ENCODE measurements at regions not wholly inside any gene's neighbourhood (a gene's known extent, or its start where the extent isn't known, plus 50 kb on each side); places are given as distances from the start of the nearest gene placed in this dataset.

DNA sequence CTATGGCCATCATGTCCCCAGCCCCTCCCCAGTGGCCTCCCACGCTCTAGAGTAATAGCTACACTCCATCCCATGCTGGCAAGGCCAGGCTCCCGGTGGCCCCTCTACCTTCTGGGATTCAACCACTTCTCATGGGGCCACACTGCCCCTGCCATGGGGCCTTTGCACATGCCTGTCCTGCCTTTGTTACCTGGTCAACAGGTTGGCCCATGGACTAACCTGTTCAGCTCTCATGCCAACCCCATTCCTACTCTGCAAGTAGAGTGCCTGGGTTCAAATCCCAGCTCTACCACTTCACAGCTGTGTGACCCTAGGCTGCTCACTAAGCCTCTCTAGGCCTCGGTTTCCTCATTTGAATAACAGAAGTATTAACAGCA is 98.5 kb downstream of the RFLNA start:
- TF ChIP-seq TBL1XR1 (IDR thresholded peaks at IDR 0.05; ENCODE audit: low read depth, low read length): no peak
- TF ChIP-seq, protein P1, sequence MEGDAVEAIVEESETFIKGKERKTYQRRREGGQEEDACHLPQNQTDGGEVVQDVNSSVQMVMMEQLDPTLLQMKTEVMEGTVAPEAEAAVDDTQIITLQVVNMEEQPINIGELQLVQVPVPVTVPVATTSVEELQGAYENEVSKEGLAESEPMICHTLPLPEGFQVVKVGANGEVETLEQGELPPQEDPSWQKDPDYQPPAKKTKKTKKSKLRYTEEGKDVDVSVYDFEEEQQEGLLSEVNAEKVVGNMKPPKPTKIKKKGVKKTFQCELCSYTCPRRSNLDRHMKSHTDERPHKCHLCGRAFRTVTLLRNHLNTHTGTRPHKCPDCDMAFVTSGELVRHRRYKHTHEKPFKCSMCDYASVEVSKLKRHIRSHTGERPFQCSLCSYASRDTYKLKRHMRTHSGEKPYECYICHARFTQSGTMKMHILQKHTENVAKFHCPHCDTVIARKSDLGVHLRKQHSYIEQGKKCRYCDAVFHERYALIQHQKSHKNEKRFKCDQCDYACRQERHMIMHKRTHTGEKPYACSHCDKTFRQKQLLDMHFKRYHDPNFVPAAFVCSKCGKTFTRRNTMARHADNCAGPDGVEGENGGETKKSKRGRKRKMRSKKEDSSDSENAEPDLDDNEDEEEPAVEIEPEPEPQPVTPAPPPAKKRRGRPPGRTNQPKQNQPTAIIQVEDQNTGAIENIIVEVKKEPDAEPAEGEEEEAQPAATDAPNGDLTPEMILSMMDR (IDR thresholded peaks at IDR 0.05 in 2 of 3, conservative IDR thresholded peaks at IDR 0.05 in 1 of 3; ENCODE audit: control insufficient read depth in 2 of 3, extremely low read depth in 1 of 3, insufficient read depth in 1 of 3, low read depth in 3 of 3, low read length in 3 of 3): no peak
- TF ChIP-seq, protein P2, sequence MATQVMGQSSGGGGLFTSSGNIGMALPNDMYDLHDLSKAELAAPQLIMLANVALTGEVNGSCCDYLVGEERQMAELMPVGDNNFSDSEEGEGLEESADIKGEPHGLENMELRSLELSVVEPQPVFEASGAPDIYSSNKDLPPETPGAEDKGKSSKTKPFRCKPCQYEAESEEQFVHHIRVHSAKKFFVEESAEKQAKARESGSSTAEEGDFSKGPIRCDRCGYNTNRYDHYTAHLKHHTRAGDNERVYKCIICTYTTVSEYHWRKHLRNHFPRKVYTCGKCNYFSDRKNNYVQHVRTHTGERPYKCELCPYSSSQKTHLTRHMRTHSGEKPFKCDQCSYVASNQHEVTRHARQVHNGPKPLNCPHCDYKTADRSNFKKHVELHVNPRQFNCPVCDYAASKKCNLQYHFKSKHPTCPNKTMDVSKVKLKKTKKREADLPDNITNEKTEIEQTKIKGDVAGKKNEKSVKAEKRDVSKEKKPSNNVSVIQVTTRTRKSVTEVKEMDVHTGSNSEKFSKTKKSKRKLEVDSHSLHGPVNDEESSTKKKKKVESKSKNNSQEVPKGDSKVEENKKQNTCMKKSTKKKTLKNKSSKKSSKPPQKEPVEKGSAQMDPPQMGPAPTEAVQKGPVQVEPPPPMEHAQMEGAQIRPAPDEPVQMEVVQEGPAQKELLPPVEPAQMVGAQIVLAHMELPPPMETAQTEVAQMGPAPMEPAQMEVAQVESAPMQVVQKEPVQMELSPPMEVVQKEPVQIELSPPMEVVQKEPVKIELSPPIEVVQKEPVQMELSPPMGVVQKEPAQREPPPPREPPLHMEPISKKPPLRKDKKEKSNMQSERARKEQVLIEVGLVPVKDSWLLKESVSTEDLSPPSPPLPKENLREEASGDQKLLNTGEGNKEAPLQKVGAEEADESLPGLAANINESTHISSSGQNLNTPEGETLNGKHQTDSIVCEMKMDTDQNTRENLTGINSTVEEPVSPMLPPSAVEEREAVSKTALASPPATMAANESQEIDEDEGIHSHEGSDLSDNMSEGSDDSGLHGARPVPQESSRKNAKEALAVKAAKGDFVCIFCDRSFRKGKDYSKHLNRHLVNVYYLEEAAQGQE (IDR thresholded peaks at IDR 0.05; ENCODE audit: low read depth, low read length): no peak
- no peak for TF ChIP-seq PML (IDR thresholded peaks at IDR 0.05; ENCODE audit: low read length)
- TF ChIP-seq, protein P3, sequence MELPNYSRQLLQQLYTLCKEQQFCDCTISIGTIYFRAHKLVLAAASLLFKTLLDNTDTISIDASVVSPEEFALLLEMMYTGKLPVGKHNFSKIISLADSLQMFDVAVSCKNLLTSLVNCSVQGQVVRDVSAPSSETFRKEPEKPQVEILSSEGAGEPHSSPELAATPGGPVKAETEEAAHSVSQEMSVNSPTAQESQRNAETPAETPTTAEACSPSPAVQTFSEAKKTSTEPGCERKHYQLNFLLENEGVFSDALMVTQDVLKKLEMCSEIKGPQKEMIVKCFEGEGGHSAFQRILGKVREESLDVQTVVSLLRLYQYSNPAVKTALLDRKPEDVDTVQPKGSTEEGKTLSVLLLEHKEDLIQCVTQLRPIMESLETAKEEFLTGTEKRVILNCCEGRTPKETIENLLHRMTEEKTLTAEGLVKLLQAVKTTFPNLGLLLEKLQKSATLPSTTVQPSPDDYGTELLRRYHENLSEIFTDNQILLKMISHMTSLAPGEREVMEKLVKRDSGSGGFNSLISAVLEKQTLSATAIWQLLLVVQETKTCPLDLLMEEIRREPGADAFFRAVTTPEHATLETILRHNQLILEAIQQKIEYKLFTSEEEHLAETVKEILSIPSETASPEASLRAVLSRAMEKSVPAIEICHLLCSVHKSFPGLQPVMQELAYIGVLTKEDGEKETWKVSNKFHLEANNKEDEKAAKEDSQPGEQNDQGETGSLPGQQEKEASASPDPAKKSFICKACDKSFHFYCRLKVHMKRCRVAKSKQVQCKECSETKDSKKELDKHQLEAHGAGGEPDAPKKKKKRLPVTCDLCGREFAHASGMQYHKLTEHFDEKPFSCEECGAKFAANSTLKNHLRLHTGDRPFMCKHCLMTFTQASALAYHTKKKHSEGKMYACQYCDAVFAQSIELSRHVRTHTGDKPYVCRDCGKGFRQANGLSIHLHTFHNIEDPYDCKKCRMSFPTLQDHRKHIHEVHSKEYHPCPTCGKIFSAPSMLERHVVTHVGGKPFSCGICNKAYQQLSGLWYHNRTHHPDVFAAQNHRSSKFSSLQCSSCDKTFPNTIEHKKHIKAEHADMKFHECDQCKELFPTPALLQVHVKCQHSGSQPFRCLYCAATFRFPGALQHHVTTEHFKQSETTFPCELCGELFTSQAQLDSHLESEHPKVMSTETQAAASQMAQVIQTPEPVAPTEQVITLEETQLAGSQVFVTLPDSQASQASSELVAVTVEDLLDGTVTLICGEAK (IDR thresholded peaks at IDR 0.05; ENCODE audit: borderline replicate concordance): no peak
- TF ChIP-seq, protein P4, sequence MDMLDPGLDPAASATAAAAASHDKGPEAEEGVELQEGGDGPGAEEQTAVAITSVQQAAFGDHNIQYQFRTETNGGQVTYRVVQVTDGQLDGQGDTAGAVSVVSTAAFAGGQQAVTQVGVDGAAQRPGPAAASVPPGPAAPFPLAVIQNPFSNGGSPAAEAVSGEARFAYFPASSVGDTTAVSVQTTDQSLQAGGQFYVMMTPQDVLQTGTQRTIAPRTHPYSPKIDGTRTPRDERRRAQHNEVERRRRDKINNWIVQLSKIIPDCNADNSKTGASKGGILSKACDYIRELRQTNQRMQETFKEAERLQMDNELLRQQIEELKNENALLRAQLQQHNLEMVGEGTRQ (IDR thresholded peaks at IDR 0.05; ENCODE audit: borderline replicate concordance, low read depth, low read length): no peak
- no peak for TF ChIP-seq EGR1 (IDR thresholded peaks at IDR 0.05; ENCODE audit: borderline replicate concordance in 1 of 2, low read depth in 2 of 2, low read length in 2 of 2)
- TF ChIP-seq SPI1 (IDR thresholded peaks at IDR 0.05; ENCODE audit: borderline replicate concordance, insufficient read depth, low read depth, low read length): no peak

Measured in GM12878 (cell line).